Subcutaneous abdominal adipose tissue (tissue), 5 donors: ENCODE measurements at regions not wholly inside any gene's neighbourhood (a gene's known extent, or its start where the extent isn't known, plus 50 kb on each side); places are given as distances from the start of the nearest gene placed in this dataset.
"Not testable (repeated sequence)": the region's sequence is repeated elsewhere in the genome, so short reads cannot be mapped to it uniquely, and the experiment has no call there.

Source experiments
- H3K27ac ChIP-seq: one replicate; pipeline ENCODE4 v1.7.0; 2013; ENCODE audit warnings: low read depth, mild to moderate bottlenecking, inconsistent platforms, low read length, moderate library complexity
- H3K27me3 ChIP-seq, 5 donors: one replicate each; pipeline ENCODE4 v1.7.0; 2013; ENCODE audit warnings: low read length in 5 of 5, inconsistent platforms in 1 of 5; ENCODE audit not compliant: control insufficient read depth in 5 of 5, insufficient read depth in 4 of 5
- H3K36me3 ChIP-seq, 5 donors: one replicate each; pipeline ENCODE4 v1.7.0; 2013; ENCODE audit warnings: low read length in 5 of 5; ENCODE audit not compliant: control insufficient read depth in 5 of 5, insufficient read depth in 5 of 5
- H3K4me1 ChIP-seq, 5 donors: one replicate each; pipeline ENCODE4 v1.7.0; 2013; ENCODE audit warnings: low read length in 5 of 5, mild to moderate bottlenecking in 3 of 5, moderate library complexity in 1 of 5; ENCODE audit not compliant: control insufficient read depth in 5 of 5, insufficient read depth in 5 of 5
- H3K4me3 ChIP-seq, 5 donors: one replicate each; pipeline ENCODE4 v1.7.0; 2013; ENCODE audit warnings: low read length in 5 of 5, low read depth in 1 of 5
- H3K9ac ChIP-seq, 5 donors: one replicate each; pipeline ENCODE4 v1.7.0; 2013; ENCODE audit warnings: low read length in 5 of 5, mild to moderate bottlenecking in 4 of 5, moderate library complexity in 3 of 5
- H3K9me3 ChIP-seq, 5 donors: one replicate each; pipeline ENCODE4 v1.7.0; 2013; ENCODE audit warnings: low read length in 5 of 5; ENCODE audit not compliant: control insufficient read depth in 5 of 5
- donor health status: healthy.
- donor health status: healthy.
- donor health status: healthy.
- donor health status: healthy.
- donor health status: healthy.

DNA sequence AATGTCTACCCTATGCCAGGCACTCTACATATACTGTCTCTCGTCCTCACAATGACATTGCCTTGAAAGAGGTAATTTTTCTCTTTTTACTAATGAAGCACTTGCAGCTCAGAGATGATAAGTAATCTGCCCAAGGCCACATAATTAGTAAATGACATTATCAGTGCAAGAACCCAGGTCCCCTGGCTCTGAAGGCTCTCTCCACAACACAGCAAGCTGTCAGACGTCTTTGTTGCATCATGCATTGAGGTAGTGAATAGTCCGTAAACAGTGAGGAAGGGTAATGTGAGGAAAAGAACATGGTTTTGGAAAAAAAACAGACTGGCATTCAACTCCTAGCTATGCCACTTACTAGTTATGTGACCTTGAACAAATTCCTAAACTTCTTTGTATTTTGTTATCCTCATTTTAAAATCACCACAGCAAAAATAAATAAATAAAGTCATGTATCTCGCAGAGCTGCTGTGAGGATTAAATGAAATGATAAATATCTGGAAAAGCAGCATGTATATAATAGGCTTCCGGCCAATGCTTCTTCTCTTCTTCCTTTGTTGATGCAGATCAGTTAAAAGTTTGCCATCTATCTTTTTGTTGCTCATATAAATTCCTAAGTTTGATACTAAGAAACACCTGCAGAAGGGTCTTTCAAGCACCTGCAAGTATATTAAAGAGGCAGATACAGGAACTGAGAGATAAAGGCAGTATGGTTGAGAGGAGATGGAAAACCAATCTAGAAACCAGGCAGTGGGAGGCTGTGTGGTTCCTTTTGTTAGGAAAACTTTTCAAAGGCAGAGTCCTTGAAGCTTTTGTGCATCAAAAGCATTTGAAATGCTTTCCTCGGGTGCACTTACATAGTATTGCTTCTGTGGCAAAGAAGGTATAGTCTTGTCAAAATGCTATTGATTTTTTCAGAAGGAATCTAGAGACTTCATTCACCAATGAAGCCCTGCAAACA lies 82.8 kb downstream of the BTG1 start:
- H3K27ac ChIP-seq: no peak overlapping the region
- no peak overlapping the region for H3K9ac ChIP-seq
- no peak overlapping the region for H3K4me3 ChIP-seq
- H3K27me3 ChIP-seq: no peaks in the 10 kb centered on the region
- H3K36me3 ChIP-seq: no peaks in the 10 kb centered on the region
- peaks cover 0 to 9% (median 8%) of the 10 kb centered on the region in 5 donors for H3K4me1 ChIP-seq
- no peaks in the 10 kb centered on the region for H3K9me3 ChIP-seq

DNA sequence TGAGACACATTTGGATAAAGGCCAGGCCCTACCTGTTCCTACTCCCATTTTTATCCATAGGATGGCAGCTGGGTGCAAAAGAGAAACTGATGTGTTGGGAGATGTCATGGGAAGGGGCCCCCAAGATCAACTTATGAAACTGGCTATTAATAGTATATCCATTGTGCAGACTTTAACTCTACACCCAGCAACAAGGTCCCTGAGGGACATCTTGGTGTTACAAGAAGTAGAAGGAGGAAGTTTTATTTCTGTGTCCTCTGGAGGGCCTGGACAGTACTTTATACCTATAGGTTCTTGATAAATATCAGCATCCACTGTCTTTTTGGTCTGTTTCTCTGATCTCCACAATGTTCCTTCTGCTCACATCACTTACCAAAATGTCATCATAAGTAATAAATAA lies 84.6 kb downstream of the BTG1 start:
- Histone ChIP-seq H3K27me3 (no peaks in the 10 kb centered on the region), H3K9me3 (no peaks in the 10 kb centered on the region), H3K4me1 (peaks cover 0 to 9% (median 8%) of the 10 kb centered on the region in 5 donors), H3K4me3 (no peak overlapping the region), H3K27ac (no peak overlapping the region), H3K9ac (no peak overlapping the region), H3K36me3 (no peaks in the 10 kb centered on the region)

DNA sequence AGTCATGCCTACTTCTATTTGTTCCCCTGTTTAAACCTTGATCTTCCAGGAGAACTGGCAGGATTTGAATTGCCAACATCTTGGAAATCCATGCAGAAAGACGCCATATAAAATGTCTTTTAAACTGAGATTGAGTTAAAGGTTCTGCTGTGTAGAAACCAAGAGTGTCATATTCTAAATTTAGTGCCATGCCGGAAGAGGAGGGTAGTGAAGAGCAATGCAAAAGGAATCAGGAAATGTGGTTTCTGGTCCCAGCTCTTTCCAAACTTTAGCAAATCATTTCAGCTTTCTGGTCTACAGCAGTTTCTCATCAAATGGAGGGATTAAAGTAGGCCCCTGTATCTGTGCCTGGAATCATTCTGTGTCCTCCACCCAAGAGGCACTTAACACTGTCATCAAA lies 85.7 kb downstream of the BTG1 start:
- no peaks in the 10 kb centered on the region for H3K27me3 ChIP-seq
- no peaks in the 10 kb centered on the region for H3K36me3 ChIP-seq
- H3K27ac ChIP-seq: no peak overlapping the region
- no peaks in the 10 kb centered on the region for H3K9me3 ChIP-seq
- no peak overlapping the region for H3K9ac ChIP-seq
- H3K4me1 ChIP-seq: peaks cover 0 to 9% (median 4%) of the 10 kb centered on the region in 5 donors
- H3K4me3 ChIP-seq: no peak overlapping the region

DNA sequence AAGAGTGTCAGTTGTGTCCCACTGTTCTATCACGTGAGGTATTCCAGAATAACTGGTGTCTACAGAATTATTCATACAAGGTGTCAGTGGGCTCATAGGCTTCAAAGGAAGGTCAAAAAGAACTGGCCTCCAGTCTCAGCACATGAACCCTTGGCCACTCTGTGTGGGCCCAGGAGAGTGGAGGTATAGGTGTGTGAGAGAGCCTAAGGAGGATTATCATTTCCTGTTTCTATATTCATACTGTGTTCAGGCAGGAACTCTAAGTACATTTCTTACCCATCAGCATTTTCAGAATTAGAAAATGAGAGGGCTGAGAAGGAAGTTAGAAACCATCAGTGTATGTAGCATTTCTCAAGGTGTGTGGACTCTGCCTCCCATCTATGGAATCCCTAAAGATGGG lies 87.0 kb downstream of the BTG1 start:
- Histone ChIP-seq H3K36me3 (no peaks in the 10 kb centered on the region), H3K27me3 (no peaks in the 10 kb centered on the region), H3K9me3 (no peaks in the 10 kb centered on the region), H3K27ac (no peak overlapping the region), H3K4me1 (peaks cover 0 to 6% (median 3%) of the 10 kb centered on the region in 5 donors), H3K9ac (no peak overlapping the region), H3K4me3 (no peak overlapping the region)

DNA sequence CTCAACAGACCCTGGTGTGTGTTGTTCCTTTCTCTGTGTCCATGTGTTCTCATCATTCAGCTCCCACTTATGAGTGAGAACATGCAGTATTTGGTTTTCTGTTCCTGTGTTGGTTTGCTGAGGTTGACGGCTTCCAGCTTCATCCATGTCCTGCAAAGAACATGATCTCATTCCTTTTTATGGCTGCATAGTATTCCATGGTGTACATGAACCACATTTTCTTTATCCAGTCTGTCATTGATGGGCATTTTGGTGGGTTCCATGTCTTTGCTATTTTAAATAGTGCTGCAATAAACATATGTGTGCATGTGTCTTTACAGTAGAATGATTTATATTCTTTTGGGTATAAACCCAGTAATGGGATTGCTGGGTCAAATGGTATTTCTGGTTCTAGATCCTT lies 88.9 kb downstream of the BTG1 start:
- not testable (repeated sequence) for H3K9ac ChIP-seq, H3K27ac ChIP-seq, H3K27me3 ChIP-seq, H3K36me3 ChIP-seq, H3K4me3 ChIP-seq, H3K4me1 ChIP-seq, H3K9me3 ChIP-seq

DNA sequence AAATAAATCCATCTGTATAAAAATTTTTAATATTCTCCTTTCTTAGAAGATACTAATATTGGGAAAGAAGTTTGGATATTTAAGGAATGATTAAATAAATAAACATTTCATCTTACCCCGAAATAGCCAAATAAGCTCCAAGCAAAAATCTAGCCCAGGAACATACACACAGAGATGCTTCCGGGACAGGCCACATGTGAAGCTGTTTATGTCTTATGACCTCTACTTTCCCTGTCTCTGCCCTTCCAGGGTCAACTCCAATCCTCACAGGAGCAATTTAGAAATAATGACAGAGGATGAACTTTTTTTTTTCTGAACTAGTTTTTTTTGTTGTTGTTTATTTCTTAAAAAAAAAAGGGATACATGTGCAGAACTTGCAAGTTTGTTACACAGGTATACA lies 89.4 kb downstream of the BTG1 start:
- no peak overlapping the region for H3K9ac ChIP-seq
- no peaks in the 10 kb centered on the region for H3K27me3 ChIP-seq
- peaks cover 0 to 6% (median 3%) of the 10 kb centered on the region in 5 donors for H3K4me1 ChIP-seq
- no peak overlapping the region for H3K4me3 ChIP-seq
- no peak overlapping the region for H3K27ac ChIP-seq
- H3K36me3 ChIP-seq: peaks cover 0 to 3% (median 0%) of the 10 kb centered on the region in 5 donors
- no peaks in the 10 kb centered on the region for H3K9me3 ChIP-seq

DNA sequence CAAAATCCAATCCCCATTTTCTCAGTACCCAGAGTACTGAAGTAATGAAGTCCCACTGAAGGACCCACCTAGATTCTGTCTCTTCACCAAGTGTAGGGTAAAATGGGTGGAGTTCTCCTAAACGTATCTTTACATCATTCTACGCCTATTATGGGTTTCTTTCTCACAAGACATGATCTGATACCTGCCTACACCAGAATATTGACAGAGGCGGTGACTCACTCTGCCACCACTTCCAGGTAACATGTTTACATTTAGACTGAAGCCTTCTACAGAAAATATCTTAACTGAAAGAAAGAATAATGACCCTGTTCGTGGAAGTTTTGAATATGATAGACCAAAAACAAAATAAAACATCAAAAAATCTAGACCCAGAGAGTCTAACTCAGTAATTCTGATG lies 89.8 kb downstream of the BTG1 start:
- H3K9ac ChIP-seq: no peak overlapping the region
- H3K4me1 ChIP-seq: peaks cover 0 to 4% (median 3%) of the 10 kb centered on the region in 5 donors
- no peak overlapping the region for H3K4me3 ChIP-seq
- no peak overlapping the region for H3K27ac ChIP-seq
- peaks cover 0 to 3% (median 0%) of the 10 kb centered on the region in 5 donors for H3K36me3 ChIP-seq
- no peaks in the 10 kb centered on the region for H3K9me3 ChIP-seq
- H3K27me3 ChIP-seq: no peaks in the 10 kb centered on the region

DNA sequence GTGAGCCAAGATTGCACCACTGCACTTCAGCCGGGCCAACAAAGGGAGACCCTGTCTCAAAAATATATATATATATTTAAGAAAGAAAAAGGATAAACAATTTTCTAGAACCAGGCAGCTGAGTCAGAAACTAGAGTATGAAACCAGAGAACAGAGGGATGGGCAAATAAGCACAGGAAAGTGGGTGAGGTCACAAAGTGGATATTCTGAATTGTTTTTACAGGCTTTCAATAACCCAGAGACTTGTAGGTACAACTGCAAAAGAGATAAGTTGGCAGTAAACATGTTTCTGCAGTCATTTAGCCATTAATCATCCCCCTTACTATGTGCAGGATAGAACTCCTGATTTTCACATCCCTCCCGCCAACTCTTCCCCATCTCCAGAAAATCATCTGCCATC lies 94.2 kb downstream of the BTG1 start:
- Histone ChIP-seq H3K4me1 (no peaks in the 10 kb centered on the region), H3K9ac (no peak overlapping the region), H3K4me3 (no peak overlapping the region), H3K27ac (no peak overlapping the region), H3K36me3 (peaks cover 0 to 3% (median 0%) of the 10 kb centered on the region in 5 donors), H3K27me3 (no peaks in the 10 kb centered on the region), H3K9me3 (no peaks in the 10 kb centered on the region)

DNA sequence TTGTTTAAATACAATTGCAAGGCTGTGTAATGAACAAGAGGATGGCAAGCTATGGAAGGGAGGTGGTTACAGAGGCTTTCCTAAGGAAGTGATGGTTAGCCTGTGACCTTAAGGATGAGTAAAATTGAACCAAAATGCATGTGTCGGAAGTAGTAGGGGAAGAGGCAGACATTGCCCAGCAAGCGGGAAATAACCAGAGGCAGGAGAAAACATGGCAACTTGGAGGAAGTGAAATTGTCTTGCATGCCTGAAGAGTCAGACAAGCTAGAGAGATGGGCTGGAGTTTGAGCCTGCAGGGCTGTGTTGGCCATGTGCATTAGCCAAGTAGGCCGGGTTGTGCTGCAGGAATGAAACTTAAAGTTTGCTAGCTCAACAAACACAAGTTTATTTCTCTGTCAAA lies 96.2 kb downstream of the BTG1 start:
- Histone ChIP-seq H3K27ac (no peak overlapping the region), H3K36me3 (peaks cover 0 to 3% (median 0%) of the 10 kb centered on the region in 5 donors), H3K27me3 (no peaks in the 10 kb centered on the region), H3K4me1 (no peaks in the 10 kb centered on the region), H3K4me3 (no peak overlapping the region), H3K9me3 (no peaks in the 10 kb centered on the region), H3K9ac (no peak overlapping the region)

DNA sequence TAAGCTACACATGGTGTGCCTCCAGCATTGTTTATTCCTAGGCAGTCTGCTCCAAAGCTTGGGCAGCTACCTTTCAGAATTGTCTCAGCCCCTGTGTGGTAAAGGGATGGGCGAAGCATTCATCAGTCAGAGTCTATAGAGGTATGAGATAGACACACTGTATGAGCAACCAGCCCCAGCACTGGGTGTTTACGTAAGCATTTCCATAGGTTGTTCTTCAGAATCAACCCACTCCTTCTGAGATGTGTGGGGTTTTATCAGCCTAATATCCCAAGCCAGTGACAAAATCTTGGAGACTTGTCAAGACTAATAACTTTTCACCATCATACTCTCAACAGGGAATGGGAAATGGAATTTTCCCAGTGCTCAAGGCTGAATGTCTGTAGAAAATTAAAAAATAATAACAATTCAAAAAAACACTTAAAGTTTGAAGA lies 98.2 kb downstream of the BTG1 start:
- Histone ChIP-seq H3K27ac (no peak overlapping the region), H3K4me3 (no peak overlapping the region), H3K36me3 (peaks cover 0 to 3% (median 0%) of the 10 kb centered on the region in 5 donors), H3K9me3 (no peaks in the 10 kb centered on the region), H3K4me1 (peaks cover 0 to 5% (median 0%) of the 10 kb centered on the region in 5 donors), H3K9ac (no peak overlapping the region), H3K27me3 (no peaks in the 10 kb centered on the region)
